GM12891 (cell line): ENCODE measurements at regions not wholly inside any gene's neighbourhood (a gene's known extent, or its start where the extent isn't known, plus 50 kb on each side); places are given as distances from the start of the nearest gene placed in this dataset.

Experiments
- DNase-seq: peaks from one replicate; pipeline ENCODE4 v3.0.0; 2011; ENCODE audit warnings: low spot score; ENCODE audit not compliant: insufficient read length
- FAIRE-seq: peaks from 2 replicates; lab custom pipeline; 2011; peaks lifted over from hg19 to GRCh38; lab: Jason Lieb, UNC
- PAX5 ChIP-seq: IDR thresholded peaks from 2 replicates; pipeline ENCODE4 v1.6.1; 2011; ENCODE audit warnings: low read length, moderate library complexity, mild to moderate bottlenecking; ENCODE audit not compliant: insufficient read depth, severe bottlenecking
- POLR2A ChIP-seq: IDR thresholded peaks from 2 replicates; pipeline ENCODE4 v1.6.1; 2011; ENCODE audit warnings: low read depth, low read length, control low read depth
- POLR2AphosphoS5 ChIP-seq: IDR thresholded peaks from 2 replicates; pipeline ENCODE4 v1.6.1; 2011; ENCODE audit warnings: low read depth, low read length, control low read depth
- POU2F2 ChIP-seq: IDR thresholded peaks from 2 replicates; pipeline ENCODE4 v1.6.1; 2011; ENCODE audit warnings: low read depth, mild to moderate bottlenecking, control low read depth, low read length, moderate library complexity
- SPI1 ChIP-seq: IDR thresholded peaks from 2 replicates; pipeline ENCODE4 v1.6.1; 2011; ENCODE audit warnings: low read depth, low read length, control low read depth
- TAF1 ChIP-seq: IDR thresholded peaks from 2 replicates; pipeline ENCODE4 v1.6.1; 2011; ENCODE audit warnings: low read depth, low read length, control low read depth

DNA sequence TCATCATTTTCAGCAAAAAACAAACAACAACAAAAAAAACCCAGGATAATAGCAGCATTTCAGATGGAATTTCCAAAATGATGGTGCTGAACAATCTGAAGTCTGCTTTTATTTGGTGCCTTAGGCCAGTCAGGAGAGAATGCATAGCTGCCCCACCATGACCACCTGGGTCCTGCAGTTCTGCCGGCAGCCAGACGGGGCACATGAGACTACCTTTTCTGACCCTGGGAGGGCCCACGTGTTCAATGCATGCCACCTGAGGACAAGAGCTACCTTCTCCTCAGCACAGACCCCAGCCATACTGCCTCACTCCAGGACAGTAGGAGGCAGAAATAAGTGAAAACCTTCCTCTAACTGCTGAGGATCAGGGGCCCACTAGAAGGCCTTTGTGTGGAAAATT is 295.8 kb upstream of the TSPY4 start:
- FAIRE-seq: no peak

More for the DNA sequence above, 295.8 kb upstream of the TSPY4 start:
- no peak for DNase-seq
- no peak for TF ChIP-seq POLR2A
- TF ChIP-seq POU2F2: no peak
- TF ChIP-seq SPI1: no peak
- TF ChIP-seq TAF1: no peak
- TF ChIP-seq POLR2AphosphoS5: no peak
- TF ChIP-seq PAX5: no peak
